ENCODE measurements at regions not wholly inside any gene's neighbourhood (a gene's known extent, or its start where the extent isn't known, plus 50 kb on each side); places are given as distances from the start of the nearest gene placed in this dataset.

DNA sequence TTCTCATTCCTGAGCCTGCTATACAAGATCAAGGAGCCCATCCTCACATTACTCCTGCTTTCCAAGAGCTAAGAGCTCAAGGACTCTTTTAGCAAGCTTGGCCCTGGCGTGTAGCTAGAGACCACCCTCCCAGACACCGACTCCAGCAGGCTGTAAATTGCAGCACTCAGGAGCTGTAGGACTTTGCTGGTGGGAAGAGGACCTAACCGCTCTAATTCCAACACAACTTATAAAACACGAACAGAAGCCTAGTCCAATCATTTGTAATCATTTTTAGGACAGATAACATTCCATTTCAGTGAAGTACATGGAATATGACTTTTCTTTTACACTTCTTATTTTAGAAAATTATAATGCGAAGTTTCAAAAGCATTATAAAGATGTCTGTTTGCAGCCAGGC lies 219.9 kb downstream of the NXNL2 start:
- no peak overlapping the region for H3K27ac Mint-ChIP-seq
- H3K9me3 Mint-ChIP-seq = peaks cover 3% of the 10 kb centered on the region
- peaks cover 2% of the 10 kb centered on the region for H3K36me3 Mint-ChIP-seq
- no peak overlapping the region for H3K4me3 Mint-ChIP-seq
- H3K4me1 Mint-ChIP-seq = no peaks in the 10 kb centered on the region
- DNase-seq (ENCODE audit: low spot score in 2 of 2) = no peak
- peaks cover 5% of the 10 kb centered on the region for H3K27me3 Mint-ChIP-seq
- no peak for ATAC-seq (ENCODE audit: low read depth)

DNA sequence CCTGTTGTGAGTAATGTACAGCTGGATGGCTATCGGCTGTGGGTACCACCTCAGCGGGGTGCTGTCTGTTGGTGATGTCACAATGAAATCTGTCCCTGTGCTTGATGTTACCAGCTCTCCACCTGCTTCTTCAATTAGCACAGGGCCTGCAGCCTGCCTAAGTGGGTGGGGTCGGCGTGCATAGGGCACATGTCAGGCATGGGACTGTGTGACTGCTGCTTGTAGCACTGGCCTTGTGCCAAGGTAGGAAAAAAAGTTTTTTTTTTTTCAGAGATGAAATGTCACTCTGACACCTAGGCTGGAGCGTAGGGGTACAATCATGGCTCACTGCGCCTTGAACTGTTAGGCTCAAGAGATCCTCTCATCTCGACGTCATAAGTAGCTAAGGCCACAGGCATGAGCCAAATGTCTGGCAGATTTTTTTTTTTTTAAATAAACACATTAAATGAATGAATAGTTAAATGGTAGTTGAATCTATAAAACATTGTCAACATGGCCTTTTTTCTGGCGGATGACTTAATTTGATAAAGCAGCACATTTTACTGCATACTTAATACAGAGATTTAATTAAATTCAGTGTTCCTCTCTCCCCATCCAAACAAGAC lies 222.5 kb downstream of the NXNL2 start:
- ATAC-seq (ENCODE audit: low read depth) (no peak), DNase-seq (ENCODE audit: low spot score in 2 of 2) (no peak)
- Mint-ChIP-seq H3K27me3 (peaks cover 4% of the 10 kb centered on the region), H3K9me3 (peaks cover 3% of the 10 kb centered on the region), H3K27ac (no peak overlapping the region), H3K36me3 (peaks cover 2% of the 10 kb centered on the region), H3K4me3 (no peak overlapping the region), H3K4me1 (no peaks in the 10 kb centered on the region)

DNA sequence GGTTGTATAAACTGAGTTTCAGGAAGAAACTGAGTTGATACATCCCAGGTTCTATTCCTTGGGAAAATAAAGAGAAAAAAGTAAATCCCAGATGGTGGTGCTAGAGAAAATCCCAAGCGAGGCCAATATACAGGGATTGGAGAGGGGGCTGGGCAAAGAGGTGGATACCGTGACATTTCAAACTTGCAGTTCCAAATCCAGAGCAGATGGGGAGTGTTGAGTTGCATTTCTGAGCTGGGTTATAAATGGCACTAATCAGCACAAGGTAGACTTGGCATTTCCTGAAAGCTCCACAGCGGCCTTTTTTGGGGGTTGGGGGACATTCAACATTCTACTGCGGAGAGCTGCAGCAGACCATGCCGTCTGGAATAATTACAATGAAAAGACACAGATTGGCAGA lies 224.4 kb downstream of the NXNL2 start:
- H3K9me3 Mint-ChIP-seq = peaks cover 2% of the 10 kb centered on the region
- H3K4me1 Mint-ChIP-seq = no peaks in the 10 kb centered on the region
- peaks cover 1% of the 10 kb centered on the region for H3K27me3 Mint-ChIP-seq
- no peak for ATAC-seq (ENCODE audit: low read depth)
- no peaks in the 10 kb centered on the region for H3K36me3 Mint-ChIP-seq
- no peak for DNase-seq (ENCODE audit: low spot score in 2 of 2)
- H3K27ac Mint-ChIP-seq = no peak overlapping the region
- H3K4me3 Mint-ChIP-seq = no peak overlapping the region

DNA sequence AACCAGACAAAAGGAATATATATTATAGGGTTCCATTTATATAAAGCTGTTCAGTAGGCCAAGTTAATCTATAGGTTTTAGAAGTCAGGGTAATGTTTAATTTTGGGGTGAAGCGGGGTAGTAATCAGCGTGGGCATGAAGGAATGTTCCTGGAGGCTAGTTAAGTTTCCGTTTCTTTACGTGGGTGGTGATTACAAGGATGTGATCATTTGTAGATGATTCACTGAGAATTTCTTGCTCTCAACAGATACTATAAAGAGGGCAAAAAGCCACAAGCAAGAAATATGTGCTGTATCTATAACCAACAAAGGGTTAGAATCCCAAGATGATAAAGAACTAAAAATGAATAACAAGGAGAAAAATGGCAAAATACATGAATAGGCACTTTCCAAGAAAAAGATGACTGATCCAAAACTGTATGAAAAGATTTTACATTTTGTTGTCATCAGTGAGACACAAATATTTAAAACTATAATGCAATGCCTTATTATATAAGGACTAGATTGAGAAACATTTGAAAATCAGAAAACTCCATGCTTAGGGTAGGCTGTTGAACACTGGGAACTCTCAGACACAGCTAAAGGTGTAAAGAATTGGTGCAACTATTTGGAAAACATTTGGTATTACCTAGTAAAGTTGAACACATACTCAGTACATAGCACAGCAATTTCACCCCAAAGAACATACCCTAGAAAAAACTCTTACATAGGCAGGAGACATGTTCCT lies 224.3 kb upstream of the S1PR3 start:
- DNase-seq (ENCODE audit: low spot score in 2 of 2) (no peak), ATAC-seq (ENCODE audit: low read depth) (no peak)
- peaks cover 1% of the 10 kb centered on the region for H3K27me3 Mint-ChIP-seq
- H3K9me3 Mint-ChIP-seq = peaks cover 1% of the 10 kb centered on the region
- no peaks in the 10 kb centered on the region for H3K36me3 Mint-ChIP-seq
- no peak overlapping the region for H3K27ac Mint-ChIP-seq
- H3K4me1 Mint-ChIP-seq = no peaks in the 10 kb centered on the region
- no peak overlapping the region for H3K4me3 Mint-ChIP-seq

DNA sequence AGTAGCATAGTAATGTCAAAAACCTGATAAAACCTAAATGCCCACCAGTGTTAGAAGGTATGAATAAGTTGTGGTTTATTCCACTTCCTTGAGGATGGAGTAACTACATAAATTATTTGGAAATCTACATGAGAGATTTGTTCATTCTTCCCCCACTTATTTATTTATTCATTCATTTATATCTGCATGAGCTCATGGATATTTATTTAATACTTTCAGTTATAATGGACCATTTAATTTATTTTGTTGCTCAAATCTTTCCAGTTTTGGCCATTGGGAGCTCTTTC lies 223.8 kb upstream of the S1PR3 start:
- DNase-seq (ENCODE audit: low spot score in 2 of 2) = no peak
- no peaks in the 10 kb centered on the region for H3K36me3 Mint-ChIP-seq
- no peaks in the 10 kb centered on the region for H3K4me1 Mint-ChIP-seq
- no peak for ATAC-seq (ENCODE audit: low read depth)
- H3K9me3 Mint-ChIP-seq = peaks cover 1% of the 10 kb centered on the region
- H3K27ac Mint-ChIP-seq = no peak overlapping the region
- peaks cover 1% of the 10 kb centered on the region for H3K27me3 Mint-ChIP-seq
- no peak overlapping the region for H3K4me3 Mint-ChIP-seq

DNA sequence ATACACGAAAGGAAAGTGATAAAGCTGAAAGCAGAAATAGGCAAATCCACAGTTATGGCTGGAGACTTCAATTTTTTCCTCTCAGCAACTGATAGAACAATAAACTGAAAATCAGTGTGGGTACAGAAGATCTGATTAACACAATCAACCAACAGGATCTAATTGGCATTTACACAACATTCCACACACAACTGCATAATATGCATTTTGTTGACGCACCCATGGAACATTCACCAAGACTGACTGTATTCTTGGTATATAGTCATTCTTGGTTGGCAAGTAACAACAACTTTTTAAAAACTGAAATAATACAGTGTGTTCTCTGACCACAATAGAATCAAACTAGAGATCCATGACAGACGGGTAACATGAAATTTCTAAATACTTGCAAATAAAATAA lies 218.7 kb upstream of the S1PR3 start:
- no peaks in the 10 kb centered on the region for H3K9me3 Mint-ChIP-seq
- no peaks in the 10 kb centered on the region for H3K4me1 Mint-ChIP-seq
- DNase-seq (ENCODE audit: low spot score in 2 of 2) (no peak), ATAC-seq (ENCODE audit: low read depth) (no peak)
- no peak overlapping the region for H3K27ac Mint-ChIP-seq
- H3K36me3 Mint-ChIP-seq = no peaks in the 10 kb centered on the region
- no peak overlapping the region for H3K4me3 Mint-ChIP-seq
- H3K27me3 Mint-ChIP-seq = peaks cover 6% of the 10 kb centered on the region

DNA sequence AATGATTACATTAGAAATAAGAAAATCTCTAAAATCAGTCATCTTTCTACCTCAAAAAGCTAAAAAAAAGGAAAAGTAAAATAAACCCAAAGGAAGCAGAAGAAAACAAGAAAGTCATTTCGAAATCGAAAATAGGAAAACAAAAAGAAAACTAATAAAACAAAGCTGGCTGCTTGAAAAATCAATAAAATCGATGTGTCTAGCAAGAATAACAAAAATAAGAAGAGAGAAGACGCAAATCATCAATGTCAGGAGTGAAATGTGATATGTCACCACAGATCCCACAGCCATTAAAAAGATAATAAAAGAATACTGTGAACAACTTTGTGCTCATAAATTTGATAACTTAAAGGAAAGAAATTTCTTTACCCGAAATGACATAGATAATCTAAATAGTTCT lies 218.1 kb upstream of the S1PR3 start:
- no peaks in the 10 kb centered on the region for H3K36me3 Mint-ChIP-seq
- no peak overlapping the region for H3K4me3 Mint-ChIP-seq
- H3K4me1 Mint-ChIP-seq = no peaks in the 10 kb centered on the region
- DNase-seq (ENCODE audit: low spot score in 2 of 2) (no peak), ATAC-seq (ENCODE audit: low read depth) (no peak)
- peaks cover 6% of the 10 kb centered on the region for H3K27me3 Mint-ChIP-seq
- no peaks in the 10 kb centered on the region for H3K9me3 Mint-ChIP-seq
- no peak overlapping the region for H3K27ac Mint-ChIP-seq

DNA sequence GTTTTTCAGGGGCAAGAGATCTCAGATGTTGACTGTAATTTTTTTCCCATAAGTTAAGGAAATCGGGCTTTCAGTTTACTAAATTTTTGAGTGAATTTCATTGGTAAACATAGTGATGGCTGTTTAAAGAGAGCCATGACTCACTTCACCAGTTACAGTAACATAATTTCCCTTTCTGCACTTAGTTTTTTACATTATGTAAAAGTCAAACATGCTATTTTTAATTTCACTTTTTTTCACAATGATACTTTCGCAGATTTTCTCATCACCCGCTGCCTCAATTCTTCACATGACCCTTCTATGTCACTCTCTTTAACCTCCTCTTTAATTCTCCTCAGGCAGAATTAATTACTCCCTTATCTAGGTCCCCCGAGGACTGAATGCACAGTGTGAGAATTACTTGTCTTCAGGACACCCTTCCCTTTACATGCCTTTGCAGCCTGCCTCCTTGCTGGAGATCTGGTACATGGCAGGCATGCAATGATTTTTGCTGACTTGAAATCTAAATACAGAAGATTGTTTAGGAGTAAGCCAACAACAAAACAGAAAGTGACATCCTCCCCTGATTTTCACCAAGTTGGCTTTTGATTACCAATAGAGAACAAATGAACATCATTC lies 217.5 kb upstream of the S1PR3 start:
- no peak overlapping the region for H3K4me3 Mint-ChIP-seq
- no peaks in the 10 kb centered on the region for H3K9me3 Mint-ChIP-seq
- ATAC-seq (ENCODE audit: low read depth) (no peak), DNase-seq (ENCODE audit: low spot score in 2 of 2) (no peak)
- H3K36me3 Mint-ChIP-seq = no peaks in the 10 kb centered on the region
- H3K27me3 Mint-ChIP-seq = peaks cover 6% of the 10 kb centered on the region
- no peak overlapping the region for H3K27ac Mint-ChIP-seq
- no peaks in the 10 kb centered on the region for H3K4me1 Mint-ChIP-seq

DNA sequence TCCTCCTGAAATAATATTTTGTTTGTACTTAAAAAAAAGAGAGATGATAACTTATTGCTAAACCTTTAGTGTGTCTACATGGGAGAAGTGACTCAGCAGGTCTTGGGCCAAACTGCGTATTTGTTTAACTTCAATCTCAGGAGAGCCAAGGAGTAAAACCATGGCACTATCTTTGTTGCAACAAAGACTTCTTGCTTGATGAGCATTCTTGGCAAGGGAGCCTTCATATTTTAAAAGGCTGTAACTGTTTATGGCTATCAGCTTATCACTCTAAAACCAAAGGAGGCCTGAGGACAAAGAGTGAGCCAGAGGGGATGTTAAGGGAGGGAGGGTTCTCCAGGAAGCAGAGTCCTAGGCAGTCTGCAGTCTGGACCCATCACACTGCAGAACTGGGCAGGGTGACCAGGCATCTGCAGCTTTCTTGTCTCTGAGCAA lies 216.2 kb upstream of the S1PR3 start:
- ATAC-seq (ENCODE audit: low read depth) = no peak
- H3K27ac Mint-ChIP-seq = no peak overlapping the region
- H3K4me1 Mint-ChIP-seq = no peaks in the 10 kb centered on the region
- no peak for DNase-seq (ENCODE audit: low spot score in 2 of 2)
- H3K36me3 Mint-ChIP-seq = no peaks in the 10 kb centered on the region
- H3K9me3 Mint-ChIP-seq = no peaks in the 10 kb centered on the region
- H3K4me3 Mint-ChIP-seq = no peak overlapping the region
- peaks cover 7% of the 10 kb centered on the region for H3K27me3 Mint-ChIP-seq

DNA sequence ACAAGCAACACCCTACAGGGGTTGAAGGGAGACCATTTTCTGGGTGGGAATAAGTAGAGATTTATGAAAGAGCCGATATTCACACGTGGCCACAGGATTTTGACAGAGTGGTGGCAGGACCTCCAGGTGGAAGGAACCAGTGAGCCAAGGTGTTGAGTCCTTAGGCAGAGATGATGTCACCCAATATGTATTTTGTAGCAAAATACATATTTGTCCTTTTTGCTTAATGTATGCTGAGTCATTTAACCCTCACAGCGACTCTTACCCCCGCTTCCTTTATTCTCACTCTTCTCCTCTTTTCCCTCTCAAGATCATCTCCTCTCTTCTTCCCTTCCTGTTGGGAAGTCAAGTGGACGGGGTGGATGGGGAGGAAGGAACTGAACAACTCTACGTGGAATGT lies 215.7 kb upstream of the S1PR3 start:
- DNase-seq (ENCODE audit: low spot score in 2 of 2) = no peak
- ATAC-seq (ENCODE audit: low read depth) = no peak
- Mint-ChIP-seq H3K27ac (no peak overlapping the region), H3K36me3 (no peaks in the 10 kb centered on the region), H3K27me3 (peaks cover 7% of the 10 kb centered on the region), H3K4me1 (no peaks in the 10 kb centered on the region), H3K4me3 (no peak overlapping the region), H3K9me3 (no peaks in the 10 kb centered on the region)

DNA sequence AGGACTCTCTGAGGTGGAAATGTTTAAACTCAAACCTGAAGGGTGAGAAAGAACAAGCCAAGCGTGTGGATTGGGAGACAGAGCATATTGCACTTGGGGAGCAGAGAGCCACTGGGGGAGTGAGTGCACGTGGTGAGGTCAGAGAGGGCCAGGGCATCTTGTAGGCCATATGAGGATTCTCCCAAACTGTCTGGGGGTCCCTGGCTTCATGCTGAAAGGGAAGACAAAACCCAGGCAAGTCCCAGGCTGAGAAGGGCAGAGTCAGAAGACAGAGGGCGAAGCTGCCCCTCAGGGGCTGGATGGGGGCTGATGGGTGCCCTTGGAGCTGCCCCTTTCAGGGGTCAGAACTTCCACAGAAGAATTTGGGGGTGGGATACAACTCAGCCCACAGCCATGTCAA lies 215.3 kb upstream of the S1PR3 start:
- DNase-seq (ENCODE audit: low spot score in 2 of 2) = no peak
- no peak overlapping the region for H3K4me3 Mint-ChIP-seq
- no peak for ATAC-seq (ENCODE audit: low read depth)
- H3K4me1 Mint-ChIP-seq = no peaks in the 10 kb centered on the region
- H3K9me3 Mint-ChIP-seq = no peaks in the 10 kb centered on the region
- no peak overlapping the region for H3K27ac Mint-ChIP-seq
- H3K36me3 Mint-ChIP-seq = no peaks in the 10 kb centered on the region
- peaks cover 7% of the 10 kb centered on the region for H3K27me3 Mint-ChIP-seq

DNA sequence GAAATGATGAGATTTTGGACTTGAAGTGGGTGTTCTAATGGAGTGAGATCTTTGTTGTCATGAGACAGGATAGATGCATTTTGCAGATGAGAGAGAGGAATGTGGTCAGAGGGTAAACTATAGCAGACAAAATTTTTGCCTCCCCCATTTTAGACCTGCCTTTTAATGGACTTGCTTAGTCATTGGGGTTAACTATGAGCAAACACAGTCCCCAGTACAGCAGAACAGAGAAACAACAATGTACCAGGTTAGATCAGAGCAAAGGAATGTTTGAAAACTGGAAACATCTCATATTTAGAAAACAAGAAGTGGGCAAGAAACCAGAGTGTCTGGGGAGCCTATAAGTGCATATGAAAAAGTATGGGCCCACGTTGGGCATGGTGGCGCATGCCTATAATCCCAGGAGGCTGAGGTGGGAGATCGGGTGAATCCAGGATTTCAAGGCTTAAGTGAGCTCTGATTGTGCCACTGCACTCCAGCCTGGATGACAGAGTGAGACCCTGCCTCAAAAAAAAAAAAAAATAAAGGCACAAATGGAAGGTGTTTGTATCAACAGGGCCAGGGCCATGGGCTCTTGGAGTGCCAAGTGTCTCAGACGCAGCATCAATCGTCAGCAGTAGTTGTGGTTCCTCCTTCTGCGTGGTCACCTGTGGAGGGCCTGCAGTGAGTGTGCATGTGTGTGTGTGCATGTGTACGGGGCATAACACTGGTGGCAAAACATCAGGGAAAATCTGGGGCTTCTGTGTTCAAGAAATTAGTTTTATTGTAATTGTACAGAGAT lies 214.4 kb upstream of the S1PR3 start:
- Mint-ChIP-seq H3K4me3 (no peak overlapping the region), H3K9me3 (no peaks in the 10 kb centered on the region), H3K4me1 (no peaks in the 10 kb centered on the region), H3K27ac (no peak overlapping the region), H3K36me3 (no peaks in the 10 kb centered on the region), H3K27me3 (peaks cover 9% of the 10 kb centered on the region)
- ATAC-seq (ENCODE audit: low read depth) (no peak), DNase-seq (ENCODE audit: low spot score in 2 of 2) (no peak)

DNA sequence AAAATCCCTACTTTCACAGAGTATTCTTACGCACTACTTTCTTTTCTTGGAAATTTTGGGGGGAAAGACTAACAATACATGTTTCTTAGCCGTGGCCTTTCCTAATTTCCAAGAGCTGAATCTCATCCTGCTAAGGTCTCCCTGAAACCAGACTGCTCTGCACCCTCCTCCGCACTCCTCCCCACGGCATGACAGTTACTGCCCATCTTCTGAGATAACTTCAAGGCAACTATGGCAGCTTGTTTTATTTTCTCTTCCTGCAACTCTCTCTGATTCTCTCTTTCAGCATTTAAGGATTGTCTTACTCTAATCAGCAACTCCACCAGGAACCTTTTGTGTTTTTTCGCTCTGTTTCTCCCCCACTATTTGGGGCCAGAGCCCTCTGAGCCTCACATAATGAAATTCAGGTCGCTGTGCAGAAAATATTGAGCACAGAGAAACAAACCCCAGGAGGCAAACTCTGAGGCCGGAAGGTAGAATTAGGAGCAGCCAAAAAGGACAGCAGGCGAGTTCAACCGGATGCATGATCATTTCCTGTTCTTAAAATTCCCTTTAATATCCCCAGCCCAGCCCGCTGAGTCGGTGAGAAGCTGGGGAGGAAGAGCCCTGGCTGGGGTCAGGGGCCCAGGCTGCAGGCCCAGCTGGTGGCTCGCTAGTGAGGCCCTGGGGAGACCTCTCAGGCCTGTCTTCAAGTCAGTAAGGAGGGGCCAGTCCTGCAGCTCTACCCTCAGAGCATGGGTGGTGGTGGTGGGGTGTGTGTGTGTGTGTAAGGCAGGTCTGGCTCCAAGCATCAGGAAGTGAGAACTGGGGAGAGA lies 213.6 kb upstream of the S1PR3 start:
- ATAC-seq (ENCODE audit: low read depth) = no peak
- DNase-seq (ENCODE audit: low spot score in 2 of 2) = no peak
- Mint-ChIP-seq H3K27me3 (peaks cover 9% of the 10 kb centered on the region), H3K9me3 (no peaks in the 10 kb centered on the region), H3K4me1 (no peaks in the 10 kb centered on the region), H3K27ac (no peak overlapping the region), H3K4me3 (no peak overlapping the region), H3K36me3 (no peaks in the 10 kb centered on the region)
